ENCODE measurements at regions not wholly inside any gene's neighbourhood (a gene's known extent, or its start where the extent isn't known, plus 50 kb on each side); places are given as distances from the start of the nearest gene placed in this dataset.

- TF ChIP-seq CEBPZ (IDR thresholded peaks at IDR 0.05; ENCODE audit: borderline replicate concordance, low read depth, low read length) (no peak), NCOR1 (IDR thresholded peaks at IDR 0.05) (no peak), GATA2 (CRISPR knock-in tag; IDR thresholded peaks at IDR 0.05) (no peak), MXI1 (IDR thresholded peaks at IDR 0.05; ENCODE audit: low read depth, low read length) (no peak), PRPF4 (IDR thresholded peaks at IDR 0.05; ENCODE audit: insufficient read depth, low read depth, low read length, poor library complexity, severe bottlenecking) (no peak), SP2 (IDR thresholded peaks at IDR 0.05; ENCODE audit: extremely low read depth, low read depth, low read length, poor library complexity, severe bottlenecking) (no peak)
These were observed 521.5 kb upstream of the IRAK1BP1 start (continued) for GRCh38 chr6:78345882-78346281.

- H3K27me3 ChIP-seq (ENCODE audit: control insufficient read depth in 2 of 2, insufficient read depth in 2 of 2, low read length in 2 of 2) = no peaks in the 10 kb centered on the region
- no peaks in the 10 kb centered on the region for H3K36me3 ChIP-seq (ENCODE audit: control insufficient read depth, insufficient read depth, low read length)
- H3K27ac ChIP-seq (ENCODE audit: extremely low read depth, low read depth, low read length) = no peak overlapping the region
- ATAC-seq (no peak), DNase-seq (ENCODE audit: extremely low read depth in 1 of 4, low spot score in 3 of 4) (no peak), FAIRE-seq (no peak)
- no peaks in the 10 kb centered on the region for H3K9me3 ChIP-seq (replicated peaks; ENCODE audit: control insufficient read depth, insufficient read depth, low read depth, low read length)
- H3K4me1 ChIP-seq (replicated peaks in 1 of 2; ENCODE audit: control insufficient read depth in 2 of 2, insufficient read depth in 2 of 2, low read length in 2 of 2) = no peaks in the 10 kb centered on the region
- no TSS peak for BruUV-seq (replicated peaks)
- in situ Hi-C loops (cut with MboI) = no loop called here
- no peak overlapping the region for H2AFZ ChIP-seq (ENCODE audit: low read depth, low read length)
- ChIA-PET POLR2A (no interaction called here), CTCF (ENCODE audit: low intra/inter-chr PET ratio) (no interaction called here)
- intact Hi-C loops (cut with micrococcal nuclease) = no loop called here
- WGBS (ENCODE audit: insufficient coverage, low coverage, missing lambda C conversion rate) = 0% methylated on average over 3 of the region's 3 CpGs
- no peaks in the 10 kb centered on the region for H4K20me1 ChIP-seq (replicated peaks; ENCODE audit: control insufficient read depth, insufficient read depth, low read length)
- H3K4me2 ChIP-seq (ENCODE audit: insufficient read depth, low read length) = no peak overlapping the region
- H3K9me1 ChIP-seq (ENCODE audit: control insufficient read depth, insufficient read depth, low read length) = no peaks in the 10 kb centered on the region
- no peak overlapping the region for H3K9ac ChIP-seq (ENCODE audit: insufficient read depth in 1 of 2, low read depth in 2 of 2, low read length in 2 of 2)
- TF ChIP-seq DEAF1 (CRISPR knock-in tag; IDR thresholded peaks at IDR 0.05) = no peak
- TF ChIP-seq GABPA (tag; conservative IDR thresholded peaks at IDR 0.05; ENCODE audit: low read depth) = no peak
- no peak for TF ChIP-seq HNRNPUL1 (IDR thresholded peaks at IDR 0.05; ENCODE audit: low read length)
- TF ChIP-seq MBD1 (CRISPR knock-in tag; IDR thresholded peaks at IDR 0.05) = no peak
- no peak for TF ChIP-seq PHB (CRISPR knock-in tag; IDR thresholded peaks at IDR 0.05)
- H3K4me3 ChIP-seq = no peak overlapping the region
- H3K79me2 ChIP-seq (ENCODE audit: control insufficient read depth, insufficient read depth, low read length) = no peaks in the 10 kb centered on the region
These were observed 520.0 kb upstream of the IRAK1BP1 start for GRCh38 chr6:78347191-78347916.

Data from K562 (cell line).